T-helper 17 cell (primary cell): ENCODE measurements at regions not wholly inside any gene's neighbourhood (a gene's known extent, or its start where the extent isn't known, plus 50 kb on each side); places are given as distances from the start of the nearest gene placed in this dataset.

Source experiments
- ATAC-seq: fragments of 150-1000 bp; cut with Tn5 transposase; 2 replicates; pipeline ENCODE4 v1.10.0; 2021; ENCODE audit warnings: mild to moderate bottlenecking, moderate library complexity
- DNase-seq, 3 donors: peaks; one replicate each; pipeline versions ENCODE4 v3.0.0 to v3.0.0-alpha.2; 2020 to 2021
- H3K9me3 ChIP-seq: one replicate; pipeline ENCODE4 v1.7.0; 2013; ENCODE audit warnings: low read length, mild to moderate bottlenecking; ENCODE audit not compliant: control insufficient read depth, poor library complexity, severe bottlenecking
- H3K27ac Mint-ChIP-seq: one replicate; pipeline ENCODE4 v1.8.0; 2022; ENCODE audit warnings: mild to moderate bottlenecking, moderate library complexity, mixed read lengths
- H3K27me3 Mint-ChIP-seq: one replicate; pipeline ENCODE4 v1.8.0; 2022; ENCODE audit warnings: mixed read lengths
- H3K36me3 Mint-ChIP-seq: one replicate; pipeline ENCODE4 v1.8.0; 2022; ENCODE audit warnings: low read depth, mixed read lengths
- H3K4me1 Mint-ChIP-seq: one replicate; pipeline ENCODE4 v1.8.0; 2022; ENCODE audit warnings: mild to moderate bottlenecking, mixed read lengths
- H3K4me3 Mint-ChIP-seq: one replicate; pipeline ENCODE4 v1.8.0; 2022; ENCODE audit warnings: mild to moderate bottlenecking, moderate library complexity, mixed read lengths

DNA sequence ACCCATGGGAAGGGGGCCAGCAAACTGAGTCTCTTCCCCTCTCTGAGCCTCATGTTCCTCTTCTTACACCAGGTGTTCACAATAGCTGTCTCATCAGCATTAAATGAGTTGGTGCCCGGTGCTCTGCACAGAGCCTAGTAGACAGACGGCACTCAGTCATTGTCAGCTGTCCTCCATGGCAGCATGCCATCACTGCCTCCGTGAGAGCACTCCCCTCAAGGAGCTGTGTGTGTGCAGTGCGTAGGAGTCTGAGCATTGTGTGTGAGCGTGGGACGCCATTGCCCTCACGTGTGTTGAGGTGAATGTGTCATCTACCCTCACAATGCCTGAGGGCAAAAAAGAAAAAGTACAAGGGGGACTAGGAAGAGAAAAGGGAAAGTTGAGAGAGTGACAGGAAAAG is 536.5 kb downstream of the CDK5RAP2 start:
- no peak overlapping the region for H3K27ac Mint-ChIP-seq
- no peaks in the 10 kb centered on the region for H3K27me3 Mint-ChIP-seq
- H3K4me1 Mint-ChIP-seq: no peaks in the 10 kb centered on the region
- no peak for DNase-seq
- H3K4me3 Mint-ChIP-seq: no peak overlapping the region
- H3K36me3 Mint-ChIP-seq: no peaks in the 10 kb centered on the region
- H3K9me3 ChIP-seq: no peaks in the 10 kb centered on the region
- no peak for ATAC-seq

DNA sequence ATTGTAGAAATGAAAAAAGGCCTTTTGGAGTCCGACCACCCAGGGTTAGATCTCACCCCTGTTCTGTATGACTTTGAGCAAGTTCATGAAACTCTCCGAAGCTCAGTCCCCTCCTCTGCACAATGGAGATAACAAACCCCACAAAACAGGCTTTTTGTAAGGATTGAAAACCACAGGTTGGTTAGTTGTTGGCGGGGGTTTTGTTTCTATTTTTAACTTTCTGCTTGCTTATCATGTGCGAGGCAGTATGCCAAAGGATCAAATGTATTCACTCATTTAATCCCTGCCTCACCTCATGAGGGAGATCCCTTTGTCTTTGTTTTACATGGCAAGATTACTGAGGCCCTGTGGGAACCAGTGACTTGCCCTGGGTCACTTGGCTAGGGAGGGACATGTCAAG is 539.1 kb downstream of the CDK5RAP2 start:
- Mint-ChIP-seq H3K36me3 (no peaks in the 10 kb centered on the region), H3K4me3 (no peak overlapping the region), H3K27me3 (no peaks in the 10 kb centered on the region), H3K4me1 (no peaks in the 10 kb centered on the region), H3K27ac (no peak overlapping the region)
- no peak for DNase-seq
- H3K9me3 ChIP-seq: no peaks in the 10 kb centered on the region
- ATAC-seq: no peak

DNA sequence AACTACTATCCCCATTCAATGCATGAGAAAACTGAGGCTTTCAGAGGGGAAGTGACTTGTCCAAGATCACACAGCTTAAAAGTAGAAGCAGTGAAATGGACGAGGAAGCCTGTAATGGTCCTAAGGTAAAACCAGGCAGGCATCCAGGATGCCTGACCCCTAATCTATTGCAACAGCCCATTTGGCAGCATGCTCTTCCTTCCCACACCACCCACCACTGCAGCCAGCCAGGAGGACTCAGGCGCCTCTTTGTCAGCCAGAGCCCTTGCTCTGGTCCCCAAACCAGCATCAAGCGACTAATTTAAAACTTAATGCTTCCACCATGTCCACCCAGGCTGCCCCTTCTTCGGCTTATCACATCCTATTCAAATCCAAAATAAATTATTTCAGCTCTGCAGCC is 541.6 kb downstream of the CDK5RAP2 start:
- Mint-ChIP-seq H3K4me3 (no peak overlapping the region), H3K4me1 (no peaks in the 10 kb centered on the region), H3K27me3 (no peaks in the 10 kb centered on the region), H3K27ac (no peak overlapping the region), H3K36me3 (no peaks in the 10 kb centered on the region)
- DNase-seq: no peak
- H3K9me3 ChIP-seq: no peaks in the 10 kb centered on the region
- no peak for ATAC-seq

DNA sequence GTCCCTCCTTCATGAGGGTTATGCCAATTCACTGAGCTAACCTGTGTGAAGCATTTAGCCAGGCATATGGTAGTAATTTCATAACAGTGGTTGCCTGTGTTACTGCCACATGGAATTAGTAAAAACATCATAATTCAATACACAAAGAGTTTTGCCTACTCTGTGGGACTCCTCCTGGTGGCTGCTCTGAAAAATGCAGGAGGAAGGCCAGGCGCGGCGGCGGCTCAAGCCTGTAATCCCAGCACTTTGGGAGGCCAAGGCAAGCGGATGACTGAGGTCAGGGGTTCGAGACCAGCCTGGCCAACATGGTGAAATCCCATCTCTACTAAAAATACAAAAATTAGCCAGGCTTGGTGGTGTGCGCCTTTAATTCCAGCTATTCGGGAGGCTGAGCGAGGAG is 547.3 kb downstream of the CDK5RAP2 start:
- no peaks in the 10 kb centered on the region for H3K9me3 ChIP-seq
- Mint-ChIP-seq H3K27me3 (no peaks in the 10 kb centered on the region), H3K4me1 (no peaks in the 10 kb centered on the region), H3K27ac (no peak overlapping the region), H3K36me3 (no peaks in the 10 kb centered on the region), H3K4me3 (no peak overlapping the region)
- DNase-seq: no peak
- ATAC-seq: no peak

DNA sequence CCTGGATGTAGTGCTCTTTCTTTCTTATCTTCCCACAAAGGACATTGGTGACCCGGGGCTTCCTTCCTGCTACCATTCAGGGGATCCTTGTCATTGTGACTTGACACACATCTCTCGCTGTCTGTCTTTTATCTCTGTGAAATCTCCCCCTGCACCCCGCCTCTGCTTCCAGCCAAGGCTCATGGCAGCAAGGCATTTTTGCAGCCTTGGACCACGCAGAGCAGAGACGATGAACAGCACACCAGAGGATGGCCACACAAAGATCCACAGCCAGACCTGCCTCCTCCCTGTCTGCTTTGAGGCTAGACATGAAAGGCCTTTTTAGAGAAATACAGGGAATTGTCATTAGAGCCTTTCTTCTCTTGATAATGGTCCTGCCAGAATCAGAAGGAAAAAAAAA is 549.1 kb downstream of the CDK5RAP2 start:
- DNase-seq: no peak
- ATAC-seq: no peak
- Mint-ChIP-seq H3K4me3 (no peak overlapping the region), H3K36me3 (no peaks in the 10 kb centered on the region), H3K4me1 (no peaks in the 10 kb centered on the region), H3K27ac (no peak overlapping the region), H3K27me3 (no peaks in the 10 kb centered on the region)
- no peaks in the 10 kb centered on the region for H3K9me3 ChIP-seq

DNA sequence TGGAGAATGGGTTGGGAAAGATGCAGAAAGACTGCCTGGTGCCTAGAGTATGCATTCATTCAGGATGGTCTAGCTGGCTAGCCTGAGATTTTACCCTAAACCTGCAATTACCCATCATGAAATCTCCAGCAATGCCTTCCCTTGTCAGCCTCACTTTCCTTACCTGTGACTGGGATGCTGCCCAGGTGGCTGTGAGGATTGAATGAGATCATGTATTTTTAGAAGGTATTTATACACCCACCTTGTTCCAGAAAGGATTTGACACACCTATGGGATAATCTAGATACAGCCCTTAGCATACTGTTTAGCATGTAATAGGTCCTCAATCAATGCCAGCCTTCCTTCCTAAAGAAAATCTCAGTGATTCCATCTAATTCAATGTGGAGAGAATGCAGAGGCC is 561.4 kb downstream of the CDK5RAP2 start:
- DNase-seq (no peak), ATAC-seq (no peak)
- Mint-ChIP-seq H3K4me3 (no peak overlapping the region), H3K36me3 (no peaks in the 10 kb centered on the region), H3K4me1 (no peaks in the 10 kb centered on the region), H3K27me3 (peaks cover 5% of the 10 kb centered on the region), H3K27ac (no peak overlapping the region)
- H3K9me3 ChIP-seq: no peaks in the 10 kb centered on the region

DNA sequence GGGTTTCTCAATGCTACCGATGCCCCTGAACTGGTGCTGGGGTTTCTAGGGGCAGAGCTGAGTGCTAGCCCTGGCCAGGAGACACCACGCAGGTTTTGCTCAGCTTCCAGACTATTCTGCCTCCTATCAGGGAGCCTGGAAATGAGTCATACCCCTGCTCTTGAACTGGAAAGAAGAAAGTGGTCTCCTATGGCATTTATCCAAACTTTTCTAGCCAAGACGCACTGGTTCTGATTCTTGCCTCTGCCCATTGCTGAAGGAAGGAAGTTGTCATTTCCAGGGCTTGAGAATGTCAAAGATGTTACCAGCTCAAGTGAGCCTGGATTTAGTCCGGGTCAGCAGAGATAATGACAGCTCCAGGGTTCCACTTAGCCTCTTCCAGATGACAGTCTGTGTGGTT is 561.9 kb downstream of the CDK5RAP2 start:
- Mint-ChIP-seq H3K4me3 (no peak overlapping the region), H3K4me1 (no peaks in the 10 kb centered on the region), H3K36me3 (no peaks in the 10 kb centered on the region), H3K27me3 (peaks cover 5% of the 10 kb centered on the region), H3K27ac (no peak overlapping the region)
- H3K9me3 ChIP-seq: no peaks in the 10 kb centered on the region
- DNase-seq (no peak), ATAC-seq (no peak)

DNA sequence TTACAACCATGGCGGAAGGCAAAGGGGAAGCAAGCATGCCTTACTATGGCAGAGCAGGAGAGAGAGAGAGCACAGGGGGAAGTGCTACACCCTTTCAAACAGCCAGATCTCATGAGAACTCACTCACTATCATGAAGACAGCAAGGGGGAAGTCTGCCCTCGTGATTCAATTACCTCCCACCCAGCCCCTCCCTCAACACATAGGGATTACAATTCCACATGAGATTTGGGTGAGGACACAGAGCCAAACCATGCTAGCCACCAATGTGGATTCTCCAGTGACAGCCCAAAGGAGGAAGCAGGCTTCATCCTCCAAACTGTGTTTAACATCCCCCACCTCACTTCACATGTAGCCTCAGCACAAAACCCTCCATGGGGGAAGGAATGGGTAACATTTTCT is 563.7 kb downstream of the CDK5RAP2 start:
- no peaks in the 10 kb centered on the region for H3K9me3 ChIP-seq
- peaks cover 9% of the 10 kb centered on the region for H3K27me3 Mint-ChIP-seq
- no peak overlapping the region for H3K27ac Mint-ChIP-seq
- H3K4me1 Mint-ChIP-seq: no peaks in the 10 kb centered on the region
- ATAC-seq (no peak), DNase-seq (no peak)
- no peak overlapping the region for H3K4me3 Mint-ChIP-seq
- H3K36me3 Mint-ChIP-seq: no peaks in the 10 kb centered on the region

DNA sequence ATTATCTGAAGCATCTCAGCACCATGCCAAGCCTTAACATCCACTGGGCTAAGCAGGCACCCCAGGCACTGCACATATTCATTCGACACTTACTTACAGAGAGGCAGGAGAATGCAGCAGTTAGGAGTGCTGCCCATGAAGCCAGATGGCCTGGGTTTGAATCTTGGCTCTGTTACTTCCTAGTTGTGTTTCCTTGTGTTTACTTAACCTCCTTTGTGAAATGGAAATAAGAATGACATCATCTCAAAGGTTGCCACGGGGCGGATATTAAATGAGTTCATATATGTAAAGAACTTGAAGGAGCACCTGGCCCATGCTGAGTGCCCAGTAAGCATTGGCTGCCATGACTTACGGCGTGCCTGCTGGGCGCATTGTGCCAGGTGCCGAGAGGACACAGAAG is 565.2 kb downstream of the CDK5RAP2 start:
- no peaks in the 10 kb centered on the region for H3K4me1 Mint-ChIP-seq
- DNase-seq (no peak), ATAC-seq (no peak)
- H3K27me3 Mint-ChIP-seq: peaks cover 9% of the 10 kb centered on the region
- no peaks in the 10 kb centered on the region for H3K9me3 ChIP-seq
- H3K4me3 Mint-ChIP-seq: no peak overlapping the region
- peaks cover 2% of the 10 kb centered on the region for H3K36me3 Mint-ChIP-seq
- H3K27ac Mint-ChIP-seq: no peak overlapping the region

DNA sequence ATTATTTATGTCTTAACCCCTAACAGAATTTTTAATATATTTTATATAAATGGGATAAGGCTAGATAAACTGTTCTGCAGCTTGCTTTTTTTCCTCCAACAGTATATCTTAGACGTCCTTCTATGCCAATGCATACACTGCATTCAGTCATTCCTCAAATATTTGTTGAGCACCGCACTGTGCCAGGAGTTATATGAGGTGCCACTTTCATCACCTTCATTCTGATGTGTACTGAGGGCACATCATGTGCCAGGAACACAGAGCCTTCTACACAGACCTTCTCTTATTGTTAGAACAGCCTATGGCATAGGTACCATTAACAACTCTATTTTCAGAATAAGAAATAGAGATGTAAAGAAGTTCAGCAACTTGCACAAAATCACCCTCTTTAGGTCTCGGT is 570.1 kb downstream of the CDK5RAP2 start:
- DNase-seq: no peak
- H3K27ac Mint-ChIP-seq: no peak overlapping the region
- ATAC-seq: no peak
- H3K4me1 Mint-ChIP-seq: no peaks in the 10 kb centered on the region
- no peaks in the 10 kb centered on the region for H3K9me3 ChIP-seq
- peaks cover 2% of the 10 kb centered on the region for H3K36me3 Mint-ChIP-seq
- H3K4me3 Mint-ChIP-seq: no peak overlapping the region
- H3K27me3 Mint-ChIP-seq: peaks cover 13% of the 10 kb centered on the region

DNA sequence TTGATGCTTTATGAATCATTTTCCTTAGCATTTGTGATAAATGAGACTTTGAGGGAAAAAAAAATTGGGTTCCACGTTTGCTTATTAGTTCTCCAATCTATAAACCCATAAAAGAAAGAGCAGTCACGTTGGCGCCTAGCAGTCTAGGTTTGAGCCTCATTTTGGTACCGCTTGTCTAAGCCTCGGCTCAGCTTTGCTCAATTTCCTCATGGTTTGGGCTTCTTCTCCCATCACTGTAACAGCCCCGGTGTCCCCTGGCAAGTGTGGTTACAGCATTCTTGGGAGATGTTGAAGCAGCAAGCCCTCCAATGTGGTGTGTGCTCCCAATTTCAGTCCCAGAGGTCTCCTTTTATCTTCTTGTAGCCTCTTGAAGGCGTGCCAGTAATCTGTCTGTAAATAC is 578.4 kb downstream of the CDK5RAP2 start:
- DNase-seq (no peak), ATAC-seq (no peak)
- Mint-ChIP-seq H3K27me3 (no peaks in the 10 kb centered on the region), H3K4me3 (no peak overlapping the region), H3K36me3 (no peaks in the 10 kb centered on the region), H3K27ac (no peak overlapping the region), H3K4me1 (no peaks in the 10 kb centered on the region)
- H3K9me3 ChIP-seq: no peaks in the 10 kb centered on the region

DNA sequence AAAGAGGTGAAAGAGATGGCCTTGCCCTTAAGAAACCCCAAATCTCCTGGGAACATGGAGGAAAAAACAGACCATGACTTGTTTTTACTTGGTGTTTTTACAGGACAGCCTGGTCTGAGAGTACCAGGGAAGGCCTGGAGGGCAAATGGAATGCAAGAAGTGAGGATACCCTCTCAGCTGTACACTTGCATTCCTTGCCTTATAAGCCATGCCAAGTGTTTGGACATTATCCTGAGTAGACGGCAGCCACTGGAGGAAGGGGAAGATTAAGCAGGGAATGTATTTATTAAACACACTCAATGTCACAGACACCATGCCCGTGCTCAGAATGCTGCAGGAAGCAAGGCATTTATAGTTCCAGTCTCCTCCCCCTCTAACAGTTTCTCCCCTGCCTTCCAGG is 581.4 kb downstream of the CDK5RAP2 start:
- no peaks in the 10 kb centered on the region for H3K27me3 Mint-ChIP-seq
- no peak overlapping the region for H3K27ac Mint-ChIP-seq

DNA sequence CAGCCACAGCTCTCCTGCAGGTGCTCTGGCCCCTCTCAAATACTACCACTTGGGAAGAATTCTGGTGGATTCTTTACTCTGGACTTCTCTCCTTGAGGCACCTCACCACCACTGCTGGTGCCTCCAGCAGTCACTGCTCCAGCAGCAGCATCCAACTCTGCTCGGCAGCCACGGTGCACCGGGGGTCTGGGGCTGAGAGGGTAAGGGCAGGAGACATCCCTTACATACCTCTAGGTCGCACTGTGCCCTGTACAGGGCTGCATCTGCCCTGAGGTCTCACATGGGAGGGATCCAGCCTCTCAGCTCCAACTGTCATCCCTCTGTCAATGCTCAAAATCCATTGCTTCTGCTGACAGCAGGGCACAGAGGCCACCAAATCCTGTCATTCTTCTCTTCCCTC is 588.2 kb downstream of the CDK5RAP2 start:
- H3K36me3 Mint-ChIP-seq: peaks cover 2% of the 10 kb centered on the region
- H3K4me1 Mint-ChIP-seq: no peaks in the 10 kb centered on the region
- H3K27me3 Mint-ChIP-seq: no peaks in the 10 kb centered on the region
- H3K27ac Mint-ChIP-seq: no peak overlapping the region
- H3K4me3 Mint-ChIP-seq: no peak overlapping the region
- no peaks in the 10 kb centered on the region for H3K9me3 ChIP-seq
- ATAC-seq: no peak
- DNase-seq: no peak

More for the DNA sequence above, 581.4 kb downstream of the CDK5RAP2 start:
- no peaks in the 10 kb centered on the region for H3K36me3 Mint-ChIP-seq
- DNase-seq: no peak
- H3K9me3 ChIP-seq: no peaks in the 10 kb centered on the region
- no peak overlapping the region for H3K4me3 Mint-ChIP-seq
- no peaks in the 10 kb centered on the region for H3K4me1 Mint-ChIP-seq
- ATAC-seq: no peak

DNA sequence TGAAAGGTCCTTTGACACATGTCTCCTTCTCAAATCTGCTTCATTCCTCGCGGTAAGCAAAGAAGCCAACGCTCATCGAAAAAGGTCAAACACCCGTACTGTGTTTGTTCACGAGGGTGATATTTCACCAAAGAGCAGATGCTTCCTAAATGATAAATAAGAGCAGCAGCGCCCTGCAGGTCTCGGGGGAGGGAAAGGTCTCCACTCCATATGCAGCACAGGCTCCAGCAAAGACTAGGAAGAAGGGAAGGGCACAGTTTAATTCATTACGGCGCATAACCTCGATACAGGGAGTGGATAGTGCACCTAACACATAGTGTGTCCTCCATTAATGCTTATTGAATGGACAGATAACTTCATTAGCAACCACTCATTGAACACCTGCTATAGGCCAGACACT is 593.3 kb downstream of the CDK5RAP2 start:
- H3K4me1 Mint-ChIP-seq: no peaks in the 10 kb centered on the region
- peaks cover 2% of the 10 kb centered on the region for H3K36me3 Mint-ChIP-seq
- no peaks in the 10 kb centered on the region for H3K9me3 ChIP-seq
- DNase-seq (no peak), ATAC-seq (no peak)
- no peak overlapping the region for H3K27ac Mint-ChIP-seq
- H3K27me3 Mint-ChIP-seq: peaks cover 3% of the 10 kb centered on the region
- no peak overlapping the region for H3K4me3 Mint-ChIP-seq

DNA sequence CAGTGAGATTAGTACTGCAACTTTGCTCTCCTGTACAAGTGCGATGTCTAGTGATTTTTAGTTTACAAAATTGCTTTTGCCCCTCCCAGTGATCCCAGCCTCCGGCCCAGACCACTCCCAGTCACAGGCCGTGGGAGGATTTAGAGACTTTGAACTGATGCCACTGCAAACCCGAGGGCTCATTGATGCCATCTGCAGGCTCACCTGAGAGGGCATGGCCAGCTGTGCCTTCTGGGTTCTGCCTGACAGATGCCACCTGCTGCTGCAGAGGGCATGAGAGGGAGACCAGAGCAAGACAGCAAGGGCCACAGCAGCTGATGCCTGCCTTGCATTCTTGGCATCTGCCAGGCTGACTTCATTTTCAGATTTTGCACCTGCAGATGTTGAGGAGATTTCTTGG is 593.8 kb downstream of the CDK5RAP2 start:
- no peaks in the 10 kb centered on the region for H3K4me1 Mint-ChIP-seq
- H3K9me3 ChIP-seq: no peaks in the 10 kb centered on the region
- peaks cover 5% of the 10 kb centered on the region for H3K27me3 Mint-ChIP-seq
- ATAC-seq (no peak), DNase-seq (no peak)
- H3K27ac Mint-ChIP-seq: no peak overlapping the region
- no peak overlapping the region for H3K4me3 Mint-ChIP-seq
- H3K36me3 Mint-ChIP-seq: peaks cover 2% of the 10 kb centered on the region
